ENCODE measurements at regions not wholly inside any gene's neighbourhood (a gene's known extent, or its start where the extent isn't known, plus 50 kb on each side); places are given as distances from the start of the nearest gene placed in this dataset.

GRCh38 chr1:224539971-224540370 lies 76.1 kb upstream of the CNIH3 start:
- TF ChIP-seq CTCF (conservative IDR thresholded peaks at IDR 0.05; ENCODE audit: low read length) (no peak), EZH2phosphoT487 (IDR thresholded peaks at IDR 0.05; ENCODE audit: borderline replicate concordance, low read depth, low read length) (no peak)
